ENCODE measurements at regions not wholly inside any gene's neighbourhood (a gene's known extent, or its start where the extent isn't known, plus 50 kb on each side); places are given as distances from the start of the nearest gene placed in this dataset.

- Histone ChIP-seq H3K4me3 (ENCODE audit: low read length) (no peak overlapping the region), H3K9me3 (ENCODE audit: control insufficient read depth, low read depth, low read length) (no peaks in the 10 kb centered on the region), H3K27me3 (ENCODE audit: control insufficient read depth, insufficient read depth, low read length) (no peaks in the 10 kb centered on the region), H3K36me3 (ENCODE audit: control insufficient read depth, insufficient read depth, low read length) (no peaks in the 10 kb centered on the region), H3K4me1 (ENCODE audit: control insufficient read depth, insufficient read depth, low read length) (peaks cover 21% of the 10 kb centered on the region), H3K27ac (ENCODE audit: low read length) (no peak overlapping the region)
- no peak for DNase-seq
- WGBS (ENCODE audit: insufficient coverage, low lambda C conversion rate), result 100% methylated on average over 1 of the region's 19 CpGs
Observed at GRCh38 chr12:116361414-116362223, 84.1 kb upstream of the MED13L start.

GRCh38 chr12:116365114-116365513 is 87.6 kb upstream of the MED13L start:
- no peak for DNase-seq
- WGBS (ENCODE audit: insufficient coverage, low lambda C conversion rate), result no CpG with 5 or more reads among the region's 2 CpGs
- Histone ChIP-seq H3K36me3 (ENCODE audit: control insufficient read depth, insufficient read depth, low read length) (no peaks in the 10 kb centered on the region), H3K27me3 (ENCODE audit: control insufficient read depth, insufficient read depth, low read length) (no peaks in the 10 kb centered on the region), H3K9me3 (ENCODE audit: control insufficient read depth, low read depth, low read length) (no peaks in the 10 kb centered on the region), H3K4me1 (ENCODE audit: control insufficient read depth, insufficient read depth, low read length) (peaks cover 11% of the 10 kb centered on the region), H3K4me3 (ENCODE audit: low read length) (no peak overlapping the region), H3K27ac (ENCODE audit: low read length) (no peak overlapping the region)

- no peaks in the 10 kb centered on the region for H3K9me3 ChIP-seq (ENCODE audit: control insufficient read depth, low read depth, low read length)
- no CpG with 5 or more reads among the region's 17 CpGs for WGBS (ENCODE audit: insufficient coverage, low lambda C conversion rate)
- H3K4me3 ChIP-seq (ENCODE audit: low read length), result no peak overlapping the region
- no peaks in the 10 kb centered on the region for H3K36me3 ChIP-seq (ENCODE audit: control insufficient read depth, insufficient read depth, low read length)
- H3K27me3 ChIP-seq (ENCODE audit: control insufficient read depth, insufficient read depth, low read length), result no peaks in the 10 kb centered on the region
- peaks cover 11% of the 10 kb centered on the region for H3K4me1 ChIP-seq (ENCODE audit: control insufficient read depth, insufficient read depth, low read length)
- H3K27ac ChIP-seq (ENCODE audit: low read length), result no peak overlapping the region
- peak in 1 of 2 donors; percentile 44 for DNase-seq
Observed at GRCh38 chr12:116365606-116366455, 88.3 kb upstream of the MED13L start.

- H3K27ac ChIP-seq (ENCODE audit: low read length), result no peak overlapping the region
- H3K4me3 ChIP-seq (ENCODE audit: low read length), result no peak overlapping the region
- no peaks in the 10 kb centered on the region for H3K9me3 ChIP-seq (ENCODE audit: control insufficient read depth, low read depth, low read length)
- H3K27me3 ChIP-seq (ENCODE audit: control insufficient read depth, insufficient read depth, low read length), result no peaks in the 10 kb centered on the region
- peaks cover 11% of the 10 kb centered on the region for H3K4me1 ChIP-seq (ENCODE audit: control insufficient read depth, insufficient read depth, low read length)
- no CpG with 5 or more reads among the region's 9 CpGs for WGBS (ENCODE audit: insufficient coverage, low lambda C conversion rate)
- no peaks in the 10 kb centered on the region for H3K36me3 ChIP-seq (ENCODE audit: control insufficient read depth, insufficient read depth, low read length)
- no peak for DNase-seq
Observed at GRCh38 chr12:116366456-116366776, 88.9 kb upstream of the MED13L start.

- Histone ChIP-seq H3K27ac (ENCODE audit: low read length) (no peak overlapping the region), H3K27me3 (ENCODE audit: control insufficient read depth, insufficient read depth, low read length) (no peaks in the 10 kb centered on the region)
Observed at GRCh38 chr12:116366824-116367223, 89.3 kb upstream of the MED13L start.

GRCh38 chr12:116368196-116369194 is 91.0 kb upstream of the MED13L start:
- Histone ChIP-seq H3K4me1 (ENCODE audit: control insufficient read depth, insufficient read depth, low read length) (peaks cover 11% of the 10 kb centered on the region), H3K36me3 (ENCODE audit: control insufficient read depth, insufficient read depth, low read length) (no peaks in the 10 kb centered on the region), H3K27me3 (ENCODE audit: control insufficient read depth, insufficient read depth, low read length) (no peaks in the 10 kb centered on the region), H3K27ac (ENCODE audit: low read length) (peak overlapping the region; percentile 37), H3K4me3 (ENCODE audit: low read length) (no peak overlapping the region), H3K9me3 (ENCODE audit: control insufficient read depth, low read depth, low read length) (no peaks in the 10 kb centered on the region)
- WGBS (ENCODE audit: insufficient coverage, low lambda C conversion rate), result 4% methylated on average over 3 of the region's 16 CpGs
- peak; percentile 68 to 89 for DNase-seq

More at GRCh38 chr12:116366824-116367223, 89.3 kb upstream of the MED13L start:
- no peaks in the 10 kb centered on the region for H3K9me3 ChIP-seq (ENCODE audit: control insufficient read depth, low read depth, low read length)
- no peak for DNase-seq
- H3K4me3 ChIP-seq (ENCODE audit: low read length), result no peak overlapping the region
- H3K36me3 ChIP-seq (ENCODE audit: control insufficient read depth, insufficient read depth, low read length), result no peaks in the 10 kb centered on the region
- 100% methylated on average over 1 of the region's 6 CpGs for WGBS (ENCODE audit: insufficient coverage, low lambda C conversion rate)
- peaks cover 11% of the 10 kb centered on the region for H3K4me1 ChIP-seq (ENCODE audit: control insufficient read depth, insufficient read depth, low read length)

GRCh38 chr12:116370004-116370404 is 92.5 kb upstream of the MED13L start:
- H3K4me1 ChIP-seq (ENCODE audit: control insufficient read depth, insufficient read depth, low read length), result peaks cover 11% of the 10 kb centered on the region
- H3K27ac ChIP-seq (ENCODE audit: low read length), result no peak overlapping the region
- H3K36me3 ChIP-seq (ENCODE audit: control insufficient read depth, insufficient read depth, low read length), result no peaks in the 10 kb centered on the region
- DNase-seq, result peak in 1 of 2 donors; percentile 28
- no CpG with 5 or more reads among the region's 4 CpGs for WGBS (ENCODE audit: insufficient coverage, low lambda C conversion rate)
- no peaks in the 10 kb centered on the region for H3K9me3 ChIP-seq (ENCODE audit: control insufficient read depth, low read depth, low read length)
- H3K27me3 ChIP-seq (ENCODE audit: control insufficient read depth, insufficient read depth, low read length), result no peaks in the 10 kb centered on the region
- H3K4me3 ChIP-seq (ENCODE audit: low read length), result no peak overlapping the region

GRCh38 chr12:116370886-116371580 is 93.5 kb upstream of the MED13L start:
- no peak for DNase-seq
- Histone ChIP-seq H3K27me3 (ENCODE audit: control insufficient read depth, insufficient read depth, low read length) (no peaks in the 10 kb centered on the region), H3K4me1 (ENCODE audit: control insufficient read depth, insufficient read depth, low read length) (peaks cover 5% of the 10 kb centered on the region), H3K9me3 (ENCODE audit: control insufficient read depth, low read depth, low read length) (no peaks in the 10 kb centered on the region), H3K4me3 (ENCODE audit: low read length) (no peak overlapping the region), H3K36me3 (ENCODE audit: control insufficient read depth, insufficient read depth, low read length) (no peaks in the 10 kb centered on the region), H3K27ac (ENCODE audit: low read length) (no peak overlapping the region)
- no CpG with 5 or more reads among the region's 21 CpGs for WGBS (ENCODE audit: insufficient coverage, low lambda C conversion rate)

GRCh38 chr12:116372815-116373214 is 95.3 kb upstream of the MED13L start:
- H3K4me1 ChIP-seq (ENCODE audit: control insufficient read depth, insufficient read depth, low read length), result peaks cover 3% of the 10 kb centered on the region
- no CpG with 5 or more reads among the region's 6 CpGs for WGBS (ENCODE audit: insufficient coverage, low lambda C conversion rate)
- no peak overlapping the region for H3K27ac ChIP-seq (ENCODE audit: low read length)
- H3K36me3 ChIP-seq (ENCODE audit: control insufficient read depth, insufficient read depth, low read length), result no peaks in the 10 kb centered on the region
- H3K4me3 ChIP-seq (ENCODE audit: low read length), result no peak overlapping the region
- no peaks in the 10 kb centered on the region for H3K9me3 ChIP-seq (ENCODE audit: control insufficient read depth, low read depth, low read length)
- H3K27me3 ChIP-seq (ENCODE audit: control insufficient read depth, insufficient read depth, low read length), result no peaks in the 10 kb centered on the region
- DNase-seq, result no peak

All from large intestine (tissue), 3 donors.